Liver (tissue), 3 donors: ENCODE measurements at regions not wholly inside any gene's neighbourhood (a gene's known extent, or its start where the extent isn't known, plus 50 kb on each side); places are given as distances from the start of the nearest gene placed in this dataset.

ENCODE experiments used
- GABPA ChIP-seq, 2 donors: IDR thresholded peaks in 1 of 2; conservative IDR thresholded peaks in 1 of 2; 2 replicates each; pipeline ENCODE4 v1.6.1; 2016; ENCODE audit warnings: antibody characterized with exemption in 2 of 2, mild to moderate bottlenecking in 1 of 2, moderate library complexity in 1 of 2
- JUND ChIP-seq, 2 donors: IDR thresholded peaks; 2 replicates each; pipeline ENCODE4 v1.6.1; 2016; ENCODE audit warnings: antibody characterized with exemption in 2 of 2
- TF ChIP-seq, protein P1 (sequence below): fragments of 150-350 bp; IDR thresholded peaks from 2 replicates; pipeline ENCODE4 v1.5.1; 2017; ENCODE audit warnings: improper control_type of control experiment, low read depth, low read length; ENCODE audit not compliant: missing input control
- donor health status: healthy.
- donor health status: healthy.

GRCh38 chr14:97592341-97592980, 795.3 kb downstream of the VRK1 start:
- TF ChIP-seq, protein P1, sequence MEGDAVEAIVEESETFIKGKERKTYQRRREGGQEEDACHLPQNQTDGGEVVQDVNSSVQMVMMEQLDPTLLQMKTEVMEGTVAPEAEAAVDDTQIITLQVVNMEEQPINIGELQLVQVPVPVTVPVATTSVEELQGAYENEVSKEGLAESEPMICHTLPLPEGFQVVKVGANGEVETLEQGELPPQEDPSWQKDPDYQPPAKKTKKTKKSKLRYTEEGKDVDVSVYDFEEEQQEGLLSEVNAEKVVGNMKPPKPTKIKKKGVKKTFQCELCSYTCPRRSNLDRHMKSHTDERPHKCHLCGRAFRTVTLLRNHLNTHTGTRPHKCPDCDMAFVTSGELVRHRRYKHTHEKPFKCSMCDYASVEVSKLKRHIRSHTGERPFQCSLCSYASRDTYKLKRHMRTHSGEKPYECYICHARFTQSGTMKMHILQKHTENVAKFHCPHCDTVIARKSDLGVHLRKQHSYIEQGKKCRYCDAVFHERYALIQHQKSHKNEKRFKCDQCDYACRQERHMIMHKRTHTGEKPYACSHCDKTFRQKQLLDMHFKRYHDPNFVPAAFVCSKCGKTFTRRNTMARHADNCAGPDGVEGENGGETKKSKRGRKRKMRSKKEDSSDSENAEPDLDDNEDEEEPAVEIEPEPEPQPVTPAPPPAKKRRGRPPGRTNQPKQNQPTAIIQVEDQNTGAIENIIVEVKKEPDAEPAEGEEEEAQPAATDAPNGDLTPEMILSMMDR = no peak
- TF ChIP-seq JUND (IDR thresholded peaks at IDR 0.05) (no peak), GABPA (IDR thresholded peaks at IDR 0.05 in 1 of 2, conservative IDR thresholded peaks at IDR 0.05 in 1 of 2) (no peak)
